ENCODE measurements at regions not wholly inside any gene's neighbourhood (a gene's known extent, or its start where the extent isn't known, plus 50 kb on each side); places are given as distances from the start of the nearest gene placed in this dataset.

- DNase-seq = no peak
These were observed 1130.3 kb upstream of the CDH2 start for GRCh38 chr18:29307231-29307630.

GRCh38 chr18:29305516-29305915 lies 1128.6 kb upstream of the CDH2 start:
- DNase-seq = no peak

GRCh38 chr18:29301048-29301447 lies 1124.1 kb upstream of the CDH2 start:
- DNase-seq = no peak

- no peak for DNase-seq
These were observed 1108.5 kb upstream of the CDH2 start for GRCh38 chr18:29285471-29285870.

- DNase-seq = peak in 1 of 3 experiments; percentile 18
These were observed 1094.6 kb upstream of the CDH2 start for GRCh38 chr18:29271501-29271900.

- no peak for DNase-seq
These were observed 1082.9 kb upstream of the CDH2 start for GRCh38 chr18:29259838-29260237.

- no peak for DNase-seq
These were observed 1077.2 kb upstream of the CDH2 start for GRCh38 chr18:29254123-29254522.

- DNase-seq = no peak
These were observed 1074.8 kb upstream of the CDH2 start for GRCh38 chr18:29251681-29252080.

GRCh38 chr18:29250843-29251242 lies 1073.9 kb upstream of the CDH2 start:
- DNase-seq = peak in 2 of 3 experiments; percentile 13 to 56

- DNase-seq = no peak
These were observed 1073.3 kb upstream of the CDH2 start for GRCh38 chr18:29250259-29250658.

- DNase-seq = peak in 1 of 3 experiments; percentile 43
These were observed 1071.9 kb upstream of the CDH2 start for GRCh38 chr18:29248805-29249204.

GRCh38 chr18:29241199-29241598 lies 1064.3 kb upstream of the CDH2 start:
- no peak for DNase-seq

GRCh38 chr18:29234751-29235150 lies 1057.8 kb upstream of the CDH2 start:
- DNase-seq = no peak

- DNase-seq = no peak
These were observed 1049.3 kb upstream of the CDH2 start for GRCh38 chr18:29226213-29226612.

GRCh38 chr18:29225351-29225750 lies 1048.4 kb upstream of the CDH2 start:
- DNase-seq = no peak

GRCh38 chr18:29218091-29218490 lies 1041.2 kb upstream of the CDH2 start:
- no peak for DNase-seq

GRCh38 chr18:29217124-29217915 lies 1040.4 kb upstream of the CDH2 start:
- peak in 1 of 3 experiments; percentile 26 for DNase-seq

GRCh38 chr18:29198834-29199233 lies 1021.9 kb upstream of the CDH2 start:
- no peak for DNase-seq

- no peak for DNase-seq
These were observed 1019.4 kb upstream of the CDH2 start for GRCh38 chr18:29196307-29196706.

- no peak for DNase-seq
These were observed 1014.3 kb upstream of the CDH2 start for GRCh38 chr18:29191263-29191662.

GRCh38 chr18:29188760-29189159 lies 1011.8 kb upstream of the CDH2 start:
- DNase-seq = peak in 2 of 3 experiments; percentile 25 to 63

GRCh38 chr18:29185801-29186200 lies 1008.9 kb upstream of the CDH2 start:
- no peak for DNase-seq

- no peak for DNase-seq
These were observed 1007.7 kb upstream of the CDH2 start for GRCh38 chr18:29184654-29185053.

GRCh38 chr18:29181151-29181901 lies 1004.4 kb upstream of the CDH2 start:
- no peak for DNase-seq

Measured in NCI-H1417 (cell line).